ENCODE measurements at regions not wholly inside any gene's neighbourhood (a gene's known extent, or its start where the extent isn't known, plus 50 kb on each side); places are given as distances from the start of the nearest gene placed in this dataset.

- TF ChIP-seq CTCF (conservative IDR thresholded peaks at IDR 0.05 in 1 of 2, IDR thresholded peaks at IDR 0.05 in 1 of 2; ENCODE audit: extremely low read depth in 1 of 2, insufficient read depth in 1 of 2, low read depth in 1 of 2, low read length in 2 of 2), result no peak
- TF ChIP-seq EZH2 (IDR thresholded peaks at IDR 0.05; ENCODE audit: borderline replicate concordance, low read length), result no peak
Observed at GRCh38 chr12:70994217-70994788, 73.8 kb upstream of the PTPRR start.
